NCI-H2107 (cell line): ENCODE measurements at regions not wholly inside any gene's neighbourhood (a gene's known extent, or its start where the extent isn't known, plus 50 kb on each side); places are given as distances from the start of the nearest gene placed in this dataset.
"Not testable (repeated sequence)": the region's sequence is repeated elsewhere in the genome, so short reads cannot be mapped to it uniquely, and the experiment has no call there.

Experiments used
- DNase-seq: peaks from one replicate; lab custom pipeline; 2025; lab: John Stamatoyannopoulos, UW

DNA sequence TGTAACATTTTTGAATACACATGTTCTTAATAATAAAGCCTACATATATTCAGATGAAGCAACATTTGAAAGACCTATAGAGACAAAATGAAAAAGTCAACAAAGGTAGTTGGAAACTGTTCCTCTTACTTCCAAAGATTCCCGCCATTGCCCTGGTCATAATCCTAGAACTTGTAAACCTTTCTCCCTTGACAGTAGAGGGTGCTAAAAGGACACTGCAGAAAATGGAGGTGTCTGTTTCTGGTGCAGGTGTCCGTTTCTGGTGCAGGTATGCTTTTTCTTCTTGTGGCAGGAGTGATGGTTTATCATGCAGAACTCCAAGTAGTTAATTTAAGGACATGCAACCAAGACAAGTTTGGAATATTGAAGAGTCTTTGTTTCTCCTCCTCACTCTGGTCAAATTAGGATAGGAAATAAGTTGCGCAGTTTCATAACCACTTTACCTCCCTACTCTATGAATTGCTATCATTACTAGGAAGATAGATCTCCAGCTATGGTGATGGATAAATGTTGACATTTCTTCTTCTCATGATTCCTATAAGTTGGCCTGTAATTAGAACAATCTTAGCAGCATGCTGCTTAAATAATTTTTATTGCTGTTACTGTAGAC is 56.0 kb upstream of the FAM174A start:
- peak; percentile 14 for DNase-seq

DNA sequence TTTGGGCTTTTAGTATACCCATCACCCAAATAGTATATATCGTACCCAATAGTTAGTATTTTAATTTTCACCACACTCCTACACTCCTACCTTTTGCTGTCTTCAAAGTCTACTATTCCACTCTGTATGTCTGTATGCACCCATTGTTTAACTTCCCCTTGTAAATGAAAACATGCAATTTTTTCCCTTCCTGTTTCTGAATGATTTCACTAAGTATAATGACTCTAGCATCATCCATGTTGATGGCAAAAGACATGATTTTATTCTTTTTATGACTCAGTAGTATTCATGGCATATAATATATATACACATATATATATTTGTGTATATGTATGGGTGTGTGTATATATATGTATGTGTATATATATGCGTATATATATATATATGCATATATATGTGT is 63.1 kb upstream of the FAM174A start:
- no peak for DNase-seq

DNA sequence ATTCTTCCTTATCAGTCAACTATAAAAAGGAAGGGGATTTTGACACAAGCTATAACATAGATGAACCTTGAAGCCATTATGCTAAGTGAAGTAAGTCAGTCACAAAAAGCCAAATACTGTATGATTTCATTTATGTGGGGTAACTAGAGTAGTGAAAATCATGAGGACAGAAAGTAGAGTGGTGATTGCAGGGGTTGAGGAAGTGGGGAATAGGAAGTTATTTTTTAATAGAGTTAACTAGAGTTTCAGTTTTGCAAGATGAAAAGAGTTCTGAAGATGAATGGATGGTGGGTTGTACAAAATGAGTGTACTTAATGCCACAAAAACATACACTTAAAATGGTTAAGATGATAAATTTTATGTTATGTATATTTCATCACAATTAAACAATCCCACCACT is 65.4 kb upstream of the FAM174A start:
- no peak for DNase-seq

DNA sequence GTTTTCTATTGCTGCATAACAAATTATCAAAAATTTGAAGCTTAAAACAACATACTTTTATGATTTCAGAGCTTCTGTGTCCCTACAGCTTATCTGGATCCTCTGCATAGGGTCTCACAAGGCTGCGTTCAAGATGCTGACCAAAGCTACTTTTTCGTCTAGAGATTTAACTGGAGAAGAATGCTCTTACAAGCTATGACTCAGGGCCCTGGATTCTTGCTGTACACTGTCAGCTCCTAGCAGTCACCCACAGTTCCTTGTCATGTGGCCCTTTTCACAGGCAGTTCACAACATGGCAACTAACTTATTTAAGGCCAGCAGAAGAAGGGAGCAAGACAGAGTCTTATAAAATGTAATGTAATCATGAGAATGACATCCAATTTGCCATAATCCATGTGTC is 70.8 kb upstream of the FAM174A start:
- DNase-seq, result no peak

DNA sequence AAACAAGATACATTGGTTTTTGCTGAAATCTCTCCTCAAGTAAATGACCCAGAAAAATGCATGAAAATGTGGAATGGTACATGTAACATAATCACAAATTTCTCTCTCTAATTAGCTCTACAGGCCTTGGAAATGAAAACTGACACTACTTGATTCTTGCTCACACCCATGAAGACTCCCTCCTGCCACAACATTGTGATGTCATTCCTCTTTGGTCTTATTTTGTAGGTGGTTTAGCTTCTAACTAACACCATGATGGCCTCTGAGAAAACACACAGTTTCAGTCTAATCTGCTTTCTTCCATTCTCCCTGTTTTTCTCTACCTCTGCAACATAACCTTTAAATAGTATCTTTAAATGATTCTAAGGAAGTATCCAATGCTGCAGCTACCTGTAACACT is 78.6 kb upstream of the FAM174A start:
- DNase-seq, result no peak

DNA sequence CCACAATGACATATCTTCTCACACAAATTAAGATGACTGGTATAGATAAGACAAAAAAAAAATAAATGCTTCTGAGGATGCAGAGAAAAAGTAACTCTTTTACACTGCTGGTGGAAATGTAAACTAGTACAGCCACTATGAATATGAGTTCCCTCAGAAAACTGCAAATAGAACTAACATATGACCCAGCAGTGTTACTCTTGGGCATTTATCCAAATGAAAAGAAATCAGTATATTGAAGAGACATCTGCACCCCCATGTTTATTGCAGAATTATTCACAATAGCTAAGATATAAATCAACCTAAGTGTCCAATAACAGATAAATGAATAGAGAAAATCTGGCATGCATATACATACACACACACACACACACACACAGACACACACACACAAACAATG is 83.0 kb upstream of the FAM174A start:
- no peak for DNase-seq

DNA sequence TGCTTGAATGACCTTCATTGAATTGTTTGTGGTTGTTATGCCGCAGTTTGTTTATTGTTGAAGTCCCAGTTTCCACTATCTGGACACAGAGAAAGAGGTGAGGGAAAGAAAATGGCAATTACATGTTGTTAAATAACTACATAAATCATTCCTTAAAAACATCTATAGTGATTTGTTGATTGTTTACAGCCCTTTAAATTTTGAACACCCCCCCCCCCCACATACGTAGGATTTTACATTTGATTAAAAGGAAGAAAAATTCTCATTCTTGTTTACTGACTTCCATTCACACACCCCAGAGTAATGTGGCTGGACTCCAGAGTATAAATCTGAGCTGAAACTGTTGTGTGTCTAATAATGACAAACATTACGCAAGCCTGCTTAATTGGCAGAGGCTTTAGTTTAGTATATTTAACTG is 87.1 kb upstream of the FAM174A start:
- no peak for DNase-seq

DNA sequence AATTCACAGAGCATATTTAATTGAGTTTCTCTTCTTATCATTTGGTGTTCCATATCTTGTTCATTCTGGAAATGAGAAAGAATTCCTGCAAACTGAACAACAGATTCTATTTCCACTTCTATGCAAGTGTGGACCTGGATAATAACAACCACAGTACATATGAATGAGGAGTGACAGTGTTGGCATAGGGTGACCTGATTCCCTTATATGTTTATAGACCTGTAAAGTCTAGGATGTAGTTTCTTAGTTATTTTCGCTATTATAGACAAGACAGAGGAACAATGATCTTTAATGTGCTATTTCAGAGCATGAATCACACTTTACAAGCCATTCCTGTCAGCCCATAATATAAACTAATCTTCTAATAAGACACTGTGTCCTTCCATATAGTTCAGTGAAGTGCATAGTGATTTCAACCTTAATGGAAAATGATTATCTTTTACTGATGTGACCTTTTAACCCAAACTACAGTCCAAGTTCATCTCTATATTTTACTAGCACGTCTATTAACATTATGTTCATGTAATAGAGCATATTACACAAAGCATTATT is 88.2 kb upstream of the FAM174A start:
- DNase-seq, result no peak

DNA sequence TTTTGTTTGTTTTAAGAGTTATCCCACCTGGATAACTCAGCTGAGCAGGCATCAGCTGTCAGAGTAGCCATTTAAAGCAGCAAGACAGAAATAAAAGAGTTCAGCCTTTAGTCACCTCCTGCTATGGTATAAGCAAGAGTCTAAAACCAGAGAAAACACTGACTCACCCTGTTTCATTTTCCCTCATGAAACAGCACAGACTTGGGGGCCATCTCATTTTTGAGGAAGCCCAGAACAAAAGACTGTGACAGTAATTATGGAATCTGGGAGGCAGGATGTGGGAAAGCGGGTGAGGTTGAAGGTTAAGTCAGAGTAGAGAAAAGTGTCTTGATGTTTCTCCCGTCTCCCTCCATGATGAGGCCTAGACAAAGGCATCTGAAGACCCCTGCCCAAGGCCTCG is 90.2 kb upstream of the FAM174A start:
- no peak for DNase-seq

DNA sequence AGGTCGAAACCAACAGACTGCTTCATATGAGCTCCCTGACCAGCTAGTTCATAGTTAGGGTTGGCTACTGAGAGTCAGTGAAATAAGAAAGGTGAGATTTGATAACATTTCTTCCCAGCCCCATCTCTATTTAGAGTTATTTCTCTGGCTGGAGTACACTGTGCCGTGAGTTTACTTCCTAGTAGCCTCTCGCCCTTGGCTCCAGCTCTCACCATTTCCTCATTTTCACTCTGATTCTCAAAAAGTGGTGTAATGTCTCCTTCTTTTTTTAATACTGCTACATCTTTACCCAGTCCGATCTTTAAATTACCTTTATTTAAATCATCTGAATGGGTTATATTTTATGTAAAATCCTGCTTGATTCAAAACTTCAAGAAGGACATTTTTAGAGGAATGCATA is 100.4 kb upstream of the FAM174A start:
- DNase-seq, result no peak

DNA sequence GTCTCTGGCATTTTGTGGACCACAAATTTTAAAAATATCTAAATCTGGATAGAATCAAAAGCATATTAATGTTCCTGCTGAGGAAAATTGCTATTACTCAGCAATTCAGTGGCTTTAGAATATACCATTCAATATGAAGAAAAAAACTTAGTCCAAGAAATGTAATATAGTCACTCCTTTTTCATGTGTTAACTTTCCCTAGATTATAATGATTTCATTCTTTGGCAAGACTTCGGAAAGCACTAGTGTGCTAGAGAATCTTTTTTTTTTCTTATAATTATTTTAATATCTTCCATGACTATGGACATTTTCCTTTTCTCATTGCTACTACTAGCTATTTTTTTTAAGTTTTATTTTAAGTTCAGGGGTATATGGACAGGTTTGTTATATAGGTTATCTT is 102.4 kb upstream of the FAM174A start:
- DNase-seq, result no peak

DNA sequence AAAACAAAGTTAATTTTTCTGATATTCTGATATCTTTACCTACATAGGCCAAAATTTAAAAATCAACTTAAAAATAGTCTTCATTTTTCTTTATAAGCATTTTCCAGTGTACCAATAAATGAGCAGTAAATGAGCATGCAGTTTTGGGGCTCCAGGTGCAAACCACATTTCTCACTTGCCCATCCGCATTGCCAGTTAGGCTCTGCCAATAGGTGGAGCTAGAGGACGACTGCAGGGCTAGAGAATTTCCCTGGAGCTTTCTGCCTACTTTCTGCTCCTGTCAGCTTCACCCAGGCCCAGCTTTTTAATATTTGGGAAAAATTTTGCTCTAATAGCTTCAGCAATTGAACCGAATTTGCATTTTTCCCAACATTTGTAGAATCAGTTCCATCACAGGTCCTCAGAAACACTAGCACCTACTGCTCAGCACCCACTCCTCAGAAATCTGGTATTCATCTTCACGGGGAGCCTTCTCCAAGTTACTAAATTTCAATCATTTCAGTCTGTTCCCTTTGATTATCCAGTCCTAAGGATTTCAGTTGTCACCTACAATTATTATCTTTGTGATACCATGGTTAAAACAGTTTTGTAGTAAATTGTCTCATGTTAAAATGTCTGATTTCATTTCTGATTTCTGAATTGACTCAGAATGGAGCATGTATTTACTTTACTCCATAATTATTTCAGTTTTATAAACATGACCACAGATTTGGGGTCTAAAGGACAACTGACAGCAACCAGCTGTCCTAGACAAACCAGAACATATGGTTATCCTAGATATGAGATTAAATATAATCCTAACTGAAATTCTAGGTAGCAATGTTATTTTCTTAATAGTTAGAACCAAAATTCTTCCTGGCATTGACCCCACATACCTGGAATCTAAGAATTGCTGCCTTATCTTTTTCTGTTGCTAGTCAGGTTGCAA is 104.6 kb upstream of the FAM174A start:
- DNase-seq, result no peak

DNA sequence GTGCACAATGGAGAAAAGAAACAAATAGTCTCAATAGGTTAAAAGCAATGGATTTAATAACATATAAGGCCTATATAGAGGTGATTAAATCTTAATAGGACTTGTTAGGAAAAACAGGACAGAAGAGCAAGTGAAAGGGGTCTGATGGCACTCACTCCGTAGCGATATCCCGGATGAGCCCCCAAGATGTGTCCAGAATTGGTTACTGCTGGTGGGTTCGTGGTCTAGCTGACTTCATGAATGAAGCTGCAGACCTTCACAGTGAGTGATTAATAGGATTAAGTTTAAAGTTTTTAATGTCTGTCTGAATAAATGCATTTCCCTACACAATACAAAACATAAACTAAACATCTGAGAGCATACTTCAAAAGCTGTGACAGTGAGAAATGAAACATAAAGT is 110.4 kb upstream of the FAM174A start:
- no peak for DNase-seq

DNA sequence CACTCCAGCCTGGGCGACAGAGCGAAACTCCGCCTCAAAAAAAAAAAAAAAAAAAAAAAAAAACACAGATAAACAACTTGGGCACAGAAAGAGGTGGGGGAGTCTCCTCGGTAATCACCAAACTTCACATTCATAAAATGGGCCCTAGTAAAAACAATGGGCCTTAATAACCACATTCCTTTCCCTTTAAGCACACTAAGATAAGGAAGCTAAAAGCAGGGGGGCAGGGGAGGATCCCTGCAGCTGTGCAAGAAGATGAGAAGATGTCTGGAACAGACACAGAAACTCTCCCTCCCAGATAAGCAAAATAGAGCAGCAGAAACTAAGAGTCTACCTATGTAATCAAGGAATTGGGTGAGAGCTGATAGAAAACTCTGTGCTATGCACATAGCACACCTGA is 111.2 kb upstream of the FAM174A start:
- no peak for DNase-seq

DNA sequence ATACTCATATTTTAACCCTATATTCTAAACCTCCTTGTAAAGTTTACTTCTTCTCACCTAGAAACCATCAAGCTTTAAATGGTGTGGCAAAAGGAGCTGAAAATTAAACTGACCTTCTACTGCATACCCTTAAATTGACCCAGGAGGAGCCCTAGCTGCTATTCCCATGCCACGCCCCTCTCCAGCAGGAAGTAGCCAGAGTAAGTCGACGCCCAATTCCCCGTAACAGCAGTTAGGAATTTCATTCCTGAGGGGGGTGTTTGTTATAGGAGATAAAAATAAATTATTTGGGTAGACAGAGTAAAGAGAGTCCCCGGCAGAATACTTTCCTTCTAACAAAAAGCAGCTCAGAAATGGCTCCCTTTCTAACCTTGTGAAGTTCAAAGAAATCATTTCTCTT is 111.8 kb upstream of the FAM174A start:
- no peak for DNase-seq

DNA sequence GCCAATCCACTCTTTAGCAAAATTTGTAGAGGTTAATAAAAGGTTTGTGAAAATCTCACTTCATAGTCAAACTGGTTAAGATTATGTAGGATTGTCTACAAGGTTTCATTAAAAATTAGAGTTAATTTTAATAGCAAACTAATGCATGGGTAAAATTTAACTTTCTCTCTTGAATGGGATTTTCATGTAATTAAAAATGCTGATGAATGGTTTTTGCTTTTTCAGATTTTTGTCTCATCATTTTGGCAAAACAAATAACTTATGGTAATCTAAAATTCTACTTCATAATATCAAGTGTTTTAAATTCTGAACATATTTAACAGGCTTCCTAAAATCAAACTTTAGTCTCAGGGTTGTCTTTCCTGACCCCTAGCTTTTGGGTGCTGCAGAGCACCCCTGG is 113.8 kb upstream of the FAM174A start:
- DNase-seq, result no peak

DNA sequence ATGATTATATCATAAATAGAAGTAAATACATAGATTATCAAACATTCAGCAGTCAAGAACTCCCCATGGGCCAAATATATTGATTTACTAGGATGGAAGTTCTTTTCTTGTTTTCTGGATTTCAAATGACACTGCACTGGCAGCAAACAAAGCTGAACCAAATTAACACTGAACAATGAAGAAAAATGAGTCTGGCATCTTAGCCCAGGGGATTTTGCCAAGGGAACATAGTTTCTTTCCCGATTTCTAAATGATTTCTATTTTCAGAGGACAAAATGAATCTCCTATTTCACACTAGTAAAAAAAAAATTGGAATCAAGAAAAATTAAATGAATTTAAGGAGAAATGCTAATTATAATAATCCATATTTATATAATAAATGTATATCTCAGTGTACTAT is 116.9 kb upstream of the FAM174A start:
- DNase-seq, result no peak

DNA sequence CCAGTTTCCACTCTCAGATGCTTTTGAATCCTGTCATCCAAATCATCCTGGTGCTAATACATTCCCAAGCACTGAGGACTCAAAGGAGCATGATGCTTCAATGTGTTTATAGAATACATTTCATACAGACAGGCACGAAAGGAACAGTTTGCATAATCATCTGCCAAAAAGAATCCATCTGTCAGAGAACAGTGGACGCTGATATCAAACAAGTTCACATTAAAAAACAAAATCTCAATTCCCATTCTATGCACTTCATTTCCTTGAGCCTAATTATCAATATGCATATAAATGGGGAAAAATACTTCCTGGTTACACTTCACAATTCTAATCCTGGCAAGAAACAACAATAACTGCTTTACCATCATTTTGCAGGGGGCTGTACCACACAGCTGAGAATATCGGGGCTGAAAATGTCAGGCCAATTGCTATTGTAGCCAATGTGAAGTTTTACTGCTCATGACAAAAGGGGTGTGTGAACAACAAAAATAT is 125.5 kb upstream of the FAM174A start:
- no peak for DNase-seq

DNA sequence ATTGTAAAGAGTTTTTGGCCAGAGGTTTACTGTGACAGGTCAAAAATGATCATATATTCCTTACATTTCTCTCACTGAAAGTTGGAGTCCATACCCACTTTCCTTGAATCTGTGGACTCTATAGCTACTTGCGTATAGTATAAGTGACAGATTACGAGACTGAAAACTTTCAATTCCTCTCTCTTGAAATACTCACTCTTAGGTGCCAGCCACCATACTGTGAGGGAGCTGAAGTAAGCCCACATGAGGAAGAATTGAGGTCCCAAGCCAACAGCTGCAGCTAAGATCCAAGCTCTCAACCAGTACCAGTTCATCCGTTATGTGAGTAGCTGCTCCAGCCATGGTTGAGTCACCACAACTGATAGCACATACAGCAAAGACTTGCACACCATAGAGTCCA is 128.1 kb upstream of the FAM174A start:
- DNase-seq, result no peak

DNA sequence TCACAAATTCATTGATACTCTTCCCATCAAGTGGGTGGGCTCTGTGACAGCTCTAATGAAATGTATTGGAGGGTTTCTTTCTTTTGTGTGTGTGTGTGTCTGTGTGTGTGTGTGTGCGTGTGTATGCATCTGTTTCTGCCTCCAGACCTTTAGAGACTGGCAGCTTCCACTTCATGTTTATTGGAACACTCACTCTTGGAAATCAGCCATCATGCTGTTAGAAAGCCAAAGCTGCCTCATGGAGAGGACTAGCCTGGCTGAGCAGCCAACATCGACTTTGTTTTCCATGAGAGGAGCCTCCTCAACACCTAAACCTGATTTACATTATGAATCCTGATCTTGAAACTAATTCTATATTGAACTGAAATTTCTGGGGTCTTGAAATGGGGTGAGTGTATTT is 128.5 kb upstream of the FAM174A start:
- no peak for DNase-seq

DNA sequence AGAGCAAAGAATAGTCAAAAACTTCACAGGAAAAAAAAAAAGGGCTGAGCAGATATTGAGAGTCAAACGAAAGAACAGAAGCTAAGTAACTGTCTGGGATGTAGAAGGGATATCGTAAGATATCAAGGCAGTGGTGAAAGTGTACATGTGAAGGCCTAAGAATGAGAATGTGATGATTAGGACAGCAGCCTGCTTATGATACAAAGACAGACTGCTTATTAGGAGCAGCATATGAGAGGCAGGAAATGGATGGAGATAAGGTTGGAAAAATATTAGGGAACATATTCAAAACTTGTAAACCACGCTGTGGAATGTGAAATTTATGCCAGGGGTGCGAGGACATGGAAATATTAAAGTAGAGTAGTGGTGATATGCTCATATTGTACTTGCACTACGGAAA is 133.1 kb upstream of the FAM174A start:
- no peak for DNase-seq

DNA sequence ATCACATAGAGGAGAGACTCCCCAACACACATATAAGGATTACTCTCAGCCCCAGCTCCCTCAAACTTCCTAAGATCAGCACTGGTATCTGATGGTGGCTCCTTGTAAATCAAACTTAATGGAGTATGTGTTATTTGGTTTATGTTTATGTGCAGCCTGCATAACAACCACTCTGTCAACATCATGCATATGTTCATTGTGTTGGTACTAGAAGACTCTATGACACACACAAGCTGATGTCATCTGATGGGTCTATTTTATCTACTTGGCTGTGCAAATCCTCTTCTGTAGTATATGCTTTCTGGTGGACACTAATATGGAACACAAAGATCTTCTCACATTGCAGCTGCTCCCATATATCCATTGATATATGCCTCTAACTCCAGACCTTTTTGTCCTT is 134.0 kb upstream of the FAM174A start:
- DNase-seq, result no peak

DNA sequence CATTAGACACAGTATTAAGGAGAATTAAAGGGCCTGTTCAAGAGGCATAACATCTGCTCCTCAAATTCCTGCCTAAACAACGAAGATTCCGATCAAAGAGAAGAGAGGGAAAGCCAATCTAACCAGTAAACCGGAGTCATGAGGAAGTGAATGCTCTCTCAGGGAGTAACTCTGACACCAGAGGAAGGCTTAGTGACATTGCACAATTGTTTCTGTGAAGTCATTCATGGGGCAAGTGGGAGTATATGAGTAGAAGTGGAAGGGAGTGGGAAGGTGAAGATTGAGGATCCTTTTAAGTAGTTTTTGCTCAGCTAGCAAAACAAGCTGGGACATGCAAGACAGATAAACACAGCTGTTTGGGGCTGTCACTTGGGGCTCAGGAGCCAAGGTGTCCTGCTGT is 136.4 kb upstream of the FAM174A start:
- not testable (repeated sequence) for DNase-seq
